Hepatocyte (in vitro differentiated cells): ENCODE measurements at regions not wholly inside any gene's neighbourhood (a gene's known extent, or its start where the extent isn't known, plus 50 kb on each side); places are given as distances from the start of the nearest gene placed in this dataset.

Experiments used
- DNase-seq: peaks from one replicate; pipeline ENCODE4 v3.0.0-alpha.2; 2016; ENCODE audit warnings: low spot score
- H2AFZ ChIP-seq: fragments of 200-600 bp; sonication (generic); 2 replicates; pipeline ENCODE4 v1.6.0; 2016; ENCODE audit warnings: antibody characterized with exemption, mild to moderate bottlenecking
- H3K27ac ChIP-seq: fragments of 200-600 bp; sonication (generic); 2 replicates; pipeline ENCODE4 v1.5.1; 2016; ENCODE audit warnings: mild to moderate bottlenecking
- H3K27me3 ChIP-seq: fragments of 200-600 bp; sonication (generic); 2 replicates; pipeline ENCODE4 v1.6.1; 2016
- H3K36me3 ChIP-seq: fragments of 200-600 bp; sonication (generic); replicated peaks from 2 replicates; pipeline ENCODE4 v1.5.1; 2016; ENCODE audit warnings: low read depth; ENCODE audit not compliant: insufficient read depth
- H3K4me1 ChIP-seq: fragments of 200-600 bp; sonication (generic); 2 replicates; pipeline ENCODE4 v1.5.1; 2016; ENCODE audit warnings: mild to moderate bottlenecking, moderate library complexity; ENCODE audit not compliant: insufficient read depth
- H3K4me2 ChIP-seq: fragments of 200-600 bp; sonication (generic); 2 replicates; pipeline ENCODE4 v1.6.0; 2016
- H3K4me3 ChIP-seq: fragments of 200-600 bp; sonication (generic); 2 replicates; pipeline ENCODE4 v1.5.1; 2016; ENCODE audit warnings: mild to moderate bottlenecking
- H3K79me2 ChIP-seq: fragments of 200-600 bp; sonication (generic); 2 replicates; pipeline ENCODE4 v1.6.0; 2017; ENCODE audit warnings: mild to moderate bottlenecking
- H3K9me2 ChIP-seq: fragments of 200-600 bp; sonication (generic); replicated peaks from 2 replicates; pipeline ENCODE4 v1.6.0; 2017; ENCODE audit warnings: mild to moderate bottlenecking; ENCODE audit not compliant: insufficient read depth
- H3K9me3 ChIP-seq: fragments of 200-600 bp; sonication (generic); 2 replicates; pipeline ENCODE4 v1.5.1; 2016; ENCODE audit warnings: low read depth, mild to moderate bottlenecking
- H4K20me1 ChIP-seq: fragments of 200-600 bp; sonication (generic); 2 replicates; pipeline ENCODE4 v1.6.0; 2016; ENCODE audit warnings: mild to moderate bottlenecking; ENCODE audit not compliant: insufficient read depth, poor library complexity, severe bottlenecking
- CTCF ChIP-seq: fragments of 200-600 bp; sonication (generic); IDR thresholded peaks from 2 replicates; pipeline ENCODE4 v1.5.1; 2016; ENCODE audit warnings: antibody characterized with exemption, mild to moderate bottlenecking; ENCODE audit not compliant: poor library complexity
- EZH2 ChIP-seq: fragments of 200-600 bp; sonication (generic); IDR thresholded peaks from 2 replicates; pipeline ENCODE4 v1.6.1; 2016; ENCODE audit warnings: antibody characterized with exemption, mild to moderate bottlenecking, borderline replicate concordance
- EZH2phosphoT487 ChIP-seq: fragments of 200-600 bp; sonication (generic); IDR thresholded peaks from one replicate; pipeline ENCODE4 v1.6.1; 2018; ENCODE audit warnings: antibody characterized with exemption, mild to moderate bottlenecking, low read depth, moderate library complexity; ENCODE audit not compliant: unreplicated experiment, severe bottlenecking
- WGBS: methylation state at CpG from one replicate; pipeline ENCODE4 v1.1.6; 2016; ENCODE audit warnings: low lambda C conversion rate; ENCODE audit errors: missing lambda C conversion rate; 5-methylcytosine and 5-hydroxymethylcytosine counted together

- Histone ChIP-seq H2AFZ (no peak overlapping the region), H3K27me3 (peaks cover 3% of the 10 kb centered on the region), H3K4me3 (no peak overlapping the region), H3K4me1 (peaks cover 7% of the 10 kb centered on the region), H3K9me2 (no peaks in the 10 kb centered on the region), H3K27ac (no peak overlapping the region), H3K9me3 (no peaks in the 10 kb centered on the region), H3K79me2 (no peaks in the 10 kb centered on the region), H3K4me2 (no peak overlapping the region), H4K20me1 (no peaks in the 10 kb centered on the region), H3K36me3 (no peaks in the 10 kb centered on the region)
- TF ChIP-seq EZH2 (no peak), CTCF (no peak), EZH2phosphoT487 (no peak)
- 54% methylated on average over 8 of the region's 8 CpGs for WGBS
- no peak for DNase-seq
These were observed 631.1 kb upstream of the TENM3 start for GRCh38 chr4:181611946-181612600.

- Histone ChIP-seq H3K27me3 (no peaks in the 10 kb centered on the region), H3K4me2 (no peak overlapping the region), H3K9me2 (no peaks in the 10 kb centered on the region), H3K27ac (no peak overlapping the region), H3K79me2 (no peaks in the 10 kb centered on the region), H4K20me1 (no peaks in the 10 kb centered on the region), H3K4me3 (no peak overlapping the region), H3K9me3 (no peaks in the 10 kb centered on the region), H3K36me3 (no peaks in the 10 kb centered on the region), H3K4me1 (peaks cover 7% of the 10 kb centered on the region), H2AFZ (no peak overlapping the region)
- 76% methylated on average over 6 of the region's 6 CpGs for WGBS
- TF ChIP-seq EZH2phosphoT487 (no peak), EZH2 (no peak), CTCF (no peak)
- no peak for DNase-seq
These were observed 630.0 kb upstream of the TENM3 start for GRCh38 chr4:181613200-181613599.

DNA sequence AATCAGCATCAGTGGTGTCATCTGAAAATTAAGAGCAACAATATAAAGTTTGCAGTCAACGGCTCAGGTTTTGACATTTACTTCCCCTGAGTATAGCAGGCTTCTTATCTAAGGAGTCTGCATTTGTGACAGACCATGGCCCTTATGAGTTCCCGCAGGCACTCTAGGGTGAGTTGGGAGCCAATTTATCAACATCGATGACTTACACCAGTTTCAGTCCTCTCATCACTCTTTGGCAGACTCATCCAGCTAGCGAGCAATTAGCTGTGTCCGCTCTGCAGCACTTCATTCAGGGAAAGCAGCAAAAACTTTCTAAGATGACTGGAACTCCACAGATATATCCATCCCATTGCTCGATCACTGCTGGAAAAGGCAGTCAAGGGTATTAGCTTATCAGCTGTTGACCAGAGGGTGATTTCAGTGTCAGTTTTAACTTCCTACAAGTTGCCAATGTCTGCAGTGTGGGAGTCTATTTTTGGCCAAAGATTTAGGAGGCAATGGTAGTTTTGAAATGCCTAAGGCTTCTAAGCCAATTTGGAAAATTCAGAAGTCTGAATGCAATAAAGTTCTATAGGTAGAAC, 625.1 kb upstream of the TENM3 start:
- H3K4me2 ChIP-seq: no peak overlapping the region
- H3K4me3 ChIP-seq: no peak overlapping the region
- no peaks in the 10 kb centered on the region for H3K4me1 ChIP-seq
- no peaks in the 10 kb centered on the region for H4K20me1 ChIP-seq
- H3K27ac ChIP-seq: no peak overlapping the region
- no peaks in the 10 kb centered on the region for H3K9me3 ChIP-seq
- no peaks in the 10 kb centered on the region for H3K36me3 ChIP-seq
- H3K9me2 ChIP-seq: no peaks in the 10 kb centered on the region
- whole genome bisulfite sequencing: 64% methylated on average over 6 of the region's 6 CpGs
- no peaks in the 10 kb centered on the region for H3K79me2 ChIP-seq
- TF ChIP-seq EZH2: no peak
- TF ChIP-seq CTCF: no peak
- TF ChIP-seq EZH2phosphoT487: no peak
- H3K27me3 ChIP-seq: no peaks in the 10 kb centered on the region
- no peak overlapping the region for H2AFZ ChIP-seq
- DNase-seq: no peak
